Stimulated activated CD8-positive, alpha-beta memory T cell treated with anti-CD3 and anti-CD28 coated beads, Interleukin-15, amount 100 ng/mL, for 24 hours (primary cell): ENCODE measurements at regions not wholly inside any gene's neighbourhood (a gene's known extent, or its start where the extent isn't known, plus 50 kb on each side); places are given as distances from the start of the nearest gene placed in this dataset.
"Not testable (repeated sequence)": the region's sequence is repeated elsewhere in the genome, so short reads cannot be mapped to it uniquely, and the experiment has no call there.

Experiments
- DNase-seq: peaks from one replicate; pipeline ENCODE4 v3.0.0-alpha.2; 2020; ENCODE audit warnings: low read depth

GRCh38 chr1:234793924-234794323 is 183.9 kb upstream of the IRF2BP2 start:
- not testable (repeated sequence) for DNase-seq

- not testable (repeated sequence) for DNase-seq
Measured at GRCh38 chr1:234792221-234792864, 182.4 kb upstream of the IRF2BP2 start.

GRCh38 chr1:234791615-234792014 is 181.6 kb upstream of the IRF2BP2 start:
- DNase-seq, result not testable (repeated sequence)

GRCh38 chr1:234790333-234790732 is 180.4 kb upstream of the IRF2BP2 start:
- not testable (repeated sequence) for DNase-seq

GRCh38 chr1:234787011-234787584 is 177.1 kb upstream of the IRF2BP2 start:
- not testable (repeated sequence) for DNase-seq

- not testable (repeated sequence) for DNase-seq
Measured at GRCh38 chr1:234785922-234786321, 175.9 kb upstream of the IRF2BP2 start.

GRCh38 chr1:234785471-234785919 is 175.5 kb upstream of the IRF2BP2 start:
- DNase-seq, result not testable (repeated sequence)

- not testable (repeated sequence) for DNase-seq
Measured at GRCh38 chr1:234784108-234784507, 174.1 kb upstream of the IRF2BP2 start.

GRCh38 chr1:234782791-234783190 is 172.8 kb upstream of the IRF2BP2 start:
- no peak for DNase-seq

- DNase-seq, result no peak
Measured at GRCh38 chr1:234782105-234782751, 172.2 kb upstream of the IRF2BP2 start.

GRCh38 chr1:234781241-234782065 is 171.5 kb upstream of the IRF2BP2 start:
- DNase-seq, result no peak

- no peak for DNase-seq
Measured at GRCh38 chr1:234780531-234781162, 170.7 kb upstream of the IRF2BP2 start.

GRCh38 chr1:234780112-234780511 is 170.1 kb upstream of the IRF2BP2 start:
- no peak for DNase-seq

GRCh38 chr1:234779600-234779999 is 169.6 kb upstream of the IRF2BP2 start:
- not testable (repeated sequence) for DNase-seq

GRCh38 chr1:234779160-234779538 is 169.2 kb upstream of the IRF2BP2 start:
- DNase-seq, result no peak

- DNase-seq, result no peak
Measured at GRCh38 chr1:234778221-234779159, 168.5 kb upstream of the IRF2BP2 start.

- DNase-seq, result no peak
Measured at GRCh38 chr1:234777856-234778220, 167.9 kb upstream of the IRF2BP2 start.

GRCh38 chr1:234776876-234777855 is 167.2 kb upstream of the IRF2BP2 start:
- no peak for DNase-seq

- no peak for DNase-seq
Measured at GRCh38 chr1:234776256-234776875, 166.4 kb upstream of the IRF2BP2 start.
